Inferior parietal cortex (tissue), 1 donor: ENCODE measurements at regions not wholly inside any gene's neighbourhood (a gene's known extent, or its start where the extent isn't known, plus 50 kb on each side); places are given as distances from the start of the nearest gene placed in this dataset.

ENCODE experiments used
- DNase-seq: peaks from one replicate; pipeline ENCODE4 v3.0.0-alpha.2; 2016; ENCODE audit errors: extremely low spot score

- no peak for DNase-seq
Measured at GRCh38 chr10:124346831-124347230, 71.9 kb downstream of the OAT start.

GRCh38 chr10:124345521-124345920 lies 73.2 kb downstream of the OAT start:
- no peak for DNase-seq

GRCh38 chr10:124344931-124345330 lies 73.8 kb downstream of the OAT start:
- DNase-seq: no peak

GRCh38 chr10:124344266-124344590 lies 74.5 kb downstream of the OAT start:
- no peak for DNase-seq

GRCh38 chr10:124343351-124344265 lies 75.1 kb downstream of the OAT start:
- no peak for DNase-seq

- no peak for DNase-seq
Measured at GRCh38 chr10:124342821-124343170, 75.9 kb downstream of the OAT start.

- DNase-seq: no peak
Measured at GRCh38 chr10:124342136-124342820, 76.4 kb downstream of the OAT start.

- no peak for DNase-seq
Measured at GRCh38 chr10:124341768-124342135, 77.0 kb downstream of the OAT start.

GRCh38 chr10:124340033-124340760 lies 78.5 kb downstream of the OAT start:
- no peak for DNase-seq

GRCh38 chr10:124339119-124340032 lies 79.3 kb downstream of the OAT start:
- no peak for DNase-seq

- DNase-seq: no peak
Measured at GRCh38 chr10:124338276-124338925, 80.3 kb downstream of the OAT start.

- DNase-seq: no peak
Measured at GRCh38 chr10:124336186-124336585, 82.5 kb downstream of the OAT start.

- no peak for DNase-seq
Measured at GRCh38 chr10:124333931-124334330, 84.8 kb downstream of the OAT start.

- no peak for DNase-seq
Measured at GRCh38 chr10:124332426-124332825, 86.3 kb downstream of the OAT start.

- DNase-seq: no peak
Measured at GRCh38 chr10:124329941-124330340, 88.8 kb downstream of the OAT start.

GRCh38 chr10:124329362-124329761 lies 89.4 kb downstream of the OAT start:
- no peak for DNase-seq

GRCh38 chr10:124328477-124329220 lies 90.1 kb downstream of the OAT start:
- no peak for DNase-seq

GRCh38 chr10:124325998-124326636 lies 92.6 kb downstream of the OAT start:
- no peak for DNase-seq

GRCh38 chr10:124325633-124325914 lies 93.1 kb downstream of the OAT start:
- no peak for DNase-seq
